ENCODE measurements at regions not wholly inside any gene's neighbourhood (a gene's known extent, or its start where the extent isn't known, plus 50 kb on each side); places are given as distances from the start of the nearest gene placed in this dataset.
A peak's percentile ranks its signal among the peaks of the same experiment; 100 is the strongest.

GRCh38 chr1:218686761-218687160, 341.6 kb downstream of the TGFB2 start:
- Histone ChIP-seq H3K9me3 (no peaks in the 10 kb centered on the region), H3K4me3 (no peak overlapping the region), H3K4me2 (no peak overlapping the region), H3K27ac (no peak overlapping the region; a peak in 1 of 6 replicates), H3K4me1 (no peaks in the 10 kb centered on the region)
- FAIRE-seq (no peak), DNase-seq (ENCODE audit: low read depth in 1 of 2, low spot score in 1 of 2) (no peak), ATAC-seq (no peak)
- CTCF ChIA-PET: no interaction called here
- WGBS (ENCODE audit: missing lambda C conversion rate): 89% methylated on average over 1 of the region's 1 CpG
- TF ChIP-seq GATA3 (IDR thresholded peaks at IDR 0.05; ENCODE audit: borderline replicate concordance): no peak
- no peak for TF ChIP-seq RNF2 (IDR thresholded peaks at IDR 0.05; ENCODE audit: borderline replicate concordance, low read depth)
- TF ChIP-seq KDM5A (IDR thresholded peaks at IDR 0.05): no peak
- POLR2A ChIA-PET: no interaction called here

GRCh38 chr1:218692808-218693207, 347.7 kb downstream of the TGFB2 start:
- CTCF ChIA-PET: no interaction called here

GRCh38 chr1:218693599-218693998, 348.5 kb downstream of the TGFB2 start:
- WGBS (ENCODE audit: missing lambda C conversion rate): 73% methylated on average over 2 of the region's 2 CpGs
- ATAC-seq (no peak), DNase-seq (ENCODE audit: low read depth in 1 of 2, low spot score in 1 of 2) (no peak), FAIRE-seq (no peak)
- CTCF ChIA-PET: no interaction called here
- no peaks in the 10 kb centered on the region for H3K9me3 ChIP-seq
- H3K4me1 ChIP-seq: no peaks in the 10 kb centered on the region
- no peak overlapping the region for H3K4me2 ChIP-seq
- no peak overlapping the region for H3K4me3 ChIP-seq
- POLR2A ChIA-PET: no interaction called here
- H3K27ac ChIP-seq: peak overlapping the region in 1 of 2 experiments; percentile 19; a peak in 1 of 6 replicates
- TF ChIP-seq JUN (IDR thresholded peaks at IDR 0.05): no peak
- TF ChIP-seq RNF2 (IDR thresholded peaks at IDR 0.05; ENCODE audit: borderline replicate concordance, low read depth): no peak
- TF ChIP-seq KDM5A (IDR thresholded peaks at IDR 0.05): no peak
- TF ChIP-seq ELK1 (IDR thresholded peaks at IDR 0.05; ENCODE audit: low read depth, low read length): no peak
- TF ChIP-seq HOXB13 (CRISPR knock-in tag; IDR thresholded peaks at IDR 0.05; ENCODE audit: low read depth): no peak
- no peak for TF ChIP-seq POLR2AphosphoS2 (conservative IDR thresholded peaks at IDR 0.05; ENCODE audit: low read length)
- no peak for TF ChIP-seq PHF8 (IDR thresholded peaks at IDR 0.05; ENCODE audit: borderline replicate concordance, low read depth)
- TF ChIP-seq BCL3 (IDR thresholded peaks at IDR 0.05): no peak
- TF ChIP-seq CBX8 (IDR thresholded peaks at IDR 0.05): no peak
- TF ChIP-seq TFCP2L1 (CRISPR knock-in tag; IDR thresholded peaks at IDR 0.05): no peak
- no peak for TF ChIP-seq RCOR1 (IDR thresholded peaks at IDR 0.05; ENCODE audit: low read depth, low read length)
- no peak for TF ChIP-seq MYC (IDR thresholded peaks at IDR 0.05; ENCODE audit: borderline replicate concordance, low read length)
- TF ChIP-seq BHLHE40 (IDR thresholded peaks at IDR 0.05; ENCODE audit: low read depth, low read length): no peak
- no peak for TF ChIP-seq HES2 (IDR thresholded peaks at IDR 0.05)
- TF ChIP-seq SMC3 (IDR thresholded peaks at IDR 0.05): no peak
- TF ChIP-seq FOSL2 (IDR thresholded peaks at IDR 0.05): no peak
- TF ChIP-seq FOSL2 (CRISPR knock-in tag; IDR thresholded peaks at IDR 0.05): no peak
- no peak for TF ChIP-seq ATOH8 (CRISPR knock-in tag; IDR thresholded peaks at IDR 0.05; ENCODE audit: low read depth)
- no peak for TF ChIP-seq FOSB (CRISPR knock-in tag; IDR thresholded peaks at IDR 0.05)
- TF ChIP-seq GATA3 (IDR thresholded peaks at IDR 0.05; ENCODE audit: borderline replicate concordance): no peak
- no peak for TF ChIP-seq CTCF (IDR thresholded peaks at IDR 0.05)

More at GRCh38 chr1:218692808-218693207, 347.7 kb downstream of the TGFB2 start:
- DNase-seq (ENCODE audit: low read depth in 1 of 2, low spot score in 1 of 2) (no peak), FAIRE-seq (no peak), ATAC-seq (no peak)
- no peak overlapping the region for H3K4me3 ChIP-seq
- H3K9me3 ChIP-seq: no peaks in the 10 kb centered on the region
- H3K4me1 ChIP-seq: no peaks in the 10 kb centered on the region
- 89% methylated on average over 2 of the region's 2 CpGs for WGBS (ENCODE audit: missing lambda C conversion rate)
- POLR2A ChIA-PET: no interaction called here
- no peak overlapping the region for H3K4me2 ChIP-seq
- TF ChIP-seq RAD21 (conservative IDR thresholded peaks at IDR 0.05 in 1 of 2, IDR thresholded peaks at IDR 0.05 in 1 of 2) (no peak), CEBPB (IDR thresholded peaks at IDR 0.05) (no peak), ZSCAN20 (CRISPR knock-in tag; IDR thresholded peaks at IDR 0.05) (no peak), JUNB (IDR thresholded peaks at IDR 0.05) (no peak), RARB (CRISPR knock-in tag; IDR thresholded peaks at IDR 0.05) (no peak), ZNF302 (CRISPR knock-in tag; IDR thresholded peaks at IDR 0.05) (no peak), KDM1A (IDR thresholded peaks at IDR 0.05; ENCODE audit: low read depth) (no peak), TP53 (CRISPR knock-in tag; IDR thresholded peaks at IDR 0.05) (no peak), ZFP36 (IDR thresholded peaks at IDR 0.05; ENCODE audit: borderline replicate concordance, partially characterized antibody) (no peak), POLR2AphosphoS2 (conservative IDR thresholded peaks at IDR 0.05; ENCODE audit: low read length) (no peak)
- peak overlapping the region in 1 of 2 experiments; percentile 55; a peak in 3 of 6 replicates for H3K27ac ChIP-seq
